SHP77 treated with DMSO at 0.1 percent for 48 hours (cell line): ENCODE measurements at regions not wholly inside any gene's neighbourhood (a gene's known extent, or its start where the extent isn't known, plus 50 kb on each side); places are given as distances from the start of the nearest gene placed in this dataset.

ENCODE experiments used
- DNase-seq: peaks from one replicate; lab custom pipeline; 2025; lab: John Stamatoyannopoulos, UW

DNA sequence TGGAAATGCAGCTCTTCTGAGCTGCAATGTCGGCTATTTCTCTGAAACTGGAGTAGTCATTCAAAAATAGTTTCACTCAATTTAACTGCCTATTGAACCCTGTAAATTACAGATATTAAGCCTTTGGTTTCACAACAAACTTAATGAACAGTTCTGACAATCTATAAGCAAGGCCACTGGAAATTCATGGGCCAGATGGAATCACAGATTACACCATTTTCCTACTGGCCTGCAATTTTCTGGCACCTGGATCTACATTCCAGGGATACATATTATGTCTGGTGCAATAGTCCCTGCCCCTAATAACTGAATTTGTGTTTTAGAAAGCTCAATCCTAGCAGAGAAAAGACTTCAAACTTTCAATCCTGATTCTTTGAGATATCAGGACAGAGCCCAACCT lies 551.7 kb downstream of the RNF144A start:
- DNase-seq: no peak

DNA sequence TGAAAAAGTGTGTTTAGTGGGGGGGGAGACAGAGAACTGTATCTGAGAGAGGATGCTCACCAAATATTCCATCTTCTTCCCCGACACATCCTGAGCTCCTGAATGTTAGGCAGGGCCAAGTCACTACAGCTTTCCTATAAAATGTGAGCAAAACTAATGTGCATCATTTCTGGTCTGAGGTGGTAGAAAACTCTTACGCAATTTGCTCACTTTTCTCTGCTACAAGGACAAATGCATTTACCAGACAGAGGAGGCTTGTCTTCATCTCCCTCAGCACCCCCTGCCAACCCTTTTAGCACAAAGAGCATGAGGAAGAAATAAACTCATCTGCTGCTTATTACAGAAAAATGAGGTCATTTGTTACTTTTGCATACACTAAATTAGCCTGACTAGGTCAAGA lies 554.0 kb downstream of the RNF144A start:
- no peak for DNase-seq

DNA sequence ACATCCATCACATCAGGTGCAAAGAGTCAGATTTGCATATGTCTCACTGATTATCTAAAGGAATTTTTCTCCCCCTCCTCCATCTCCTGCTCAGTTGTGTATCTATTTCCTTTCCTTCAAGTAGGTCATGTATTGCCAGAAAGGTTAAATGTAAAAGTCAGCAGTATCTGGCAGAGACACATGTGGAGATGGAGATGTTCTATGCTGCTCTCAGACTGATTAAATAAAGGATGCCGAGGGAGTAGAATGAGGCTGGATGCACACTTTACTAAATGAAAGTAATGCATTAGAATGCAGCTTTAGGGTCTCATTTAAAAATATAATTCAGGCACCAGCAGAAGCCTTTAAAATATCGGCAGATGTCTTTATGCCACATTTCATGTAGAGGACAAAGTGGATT lies 555.3 kb downstream of the RNF144A start:
- no peak for DNase-seq

DNA sequence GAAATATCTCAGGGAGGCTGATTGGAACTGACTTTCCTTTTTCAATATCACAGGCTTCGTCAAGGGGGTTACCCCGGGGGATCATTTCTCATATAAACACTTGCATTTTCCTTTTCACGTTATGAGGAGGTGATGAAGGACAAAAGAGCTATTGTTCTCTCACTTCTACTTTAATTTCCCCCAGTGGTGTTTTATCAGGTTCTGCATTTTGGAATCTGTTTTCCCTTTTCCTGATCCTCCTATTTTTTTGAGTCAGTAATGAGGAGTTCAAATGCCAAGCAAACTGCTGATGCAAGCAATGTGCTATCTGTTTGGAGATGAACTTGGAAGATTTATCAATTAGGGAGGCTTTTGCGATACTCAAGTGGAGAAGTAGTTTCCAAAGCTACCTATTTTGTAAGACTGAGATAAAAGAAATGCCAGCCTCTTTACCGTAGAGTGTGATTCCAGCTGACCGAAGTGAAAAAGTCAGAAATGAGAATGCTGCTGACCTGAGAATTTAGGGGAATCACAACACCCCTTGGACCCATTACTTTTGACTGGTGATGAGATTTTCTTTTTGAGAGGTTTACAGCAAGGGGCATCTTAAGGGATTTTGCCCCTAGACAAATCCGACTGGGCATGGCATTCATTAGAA lies 556.0 kb downstream of the RNF144A start:
- no peak for DNase-seq

DNA sequence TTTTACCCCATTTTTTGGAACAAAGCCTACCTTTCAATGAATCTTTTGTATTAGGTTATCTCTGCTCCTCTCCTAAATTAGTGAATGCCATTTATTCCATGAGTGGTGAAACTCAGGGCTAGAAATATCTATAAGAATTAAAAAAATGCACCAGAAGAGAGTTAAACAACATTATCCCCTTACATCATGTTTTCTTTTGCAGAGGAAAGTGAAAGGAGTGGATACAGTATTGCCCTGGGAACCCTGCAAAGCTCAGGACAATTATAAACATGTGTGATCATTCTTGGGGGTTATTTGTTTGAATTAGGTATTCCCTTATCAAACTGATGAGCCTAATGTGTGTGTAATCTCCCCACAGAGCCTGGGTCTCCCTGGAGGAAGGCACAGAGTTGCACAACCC lies 559.2 kb downstream of the RNF144A start:
- no peak for DNase-seq

DNA sequence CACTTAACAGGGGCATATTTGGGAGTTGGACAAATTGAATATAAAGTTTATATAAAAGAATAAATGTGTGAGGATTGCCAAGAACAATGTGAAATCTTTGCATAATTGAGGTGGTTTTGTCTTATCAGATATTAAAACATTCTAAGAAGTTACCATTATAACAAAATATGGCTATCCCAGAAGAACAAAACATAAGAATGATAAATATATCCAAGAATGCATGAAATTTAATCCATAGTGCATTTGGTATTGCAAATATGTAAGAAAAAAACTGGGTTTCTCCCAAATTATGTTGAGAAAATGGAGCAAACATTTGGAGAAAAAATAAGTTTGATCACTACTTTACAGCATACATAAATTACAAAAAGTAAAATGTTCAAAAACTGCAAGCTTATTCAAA lies 562.4 kb downstream of the RNF144A start:
- DNase-seq: no peak

DNA sequence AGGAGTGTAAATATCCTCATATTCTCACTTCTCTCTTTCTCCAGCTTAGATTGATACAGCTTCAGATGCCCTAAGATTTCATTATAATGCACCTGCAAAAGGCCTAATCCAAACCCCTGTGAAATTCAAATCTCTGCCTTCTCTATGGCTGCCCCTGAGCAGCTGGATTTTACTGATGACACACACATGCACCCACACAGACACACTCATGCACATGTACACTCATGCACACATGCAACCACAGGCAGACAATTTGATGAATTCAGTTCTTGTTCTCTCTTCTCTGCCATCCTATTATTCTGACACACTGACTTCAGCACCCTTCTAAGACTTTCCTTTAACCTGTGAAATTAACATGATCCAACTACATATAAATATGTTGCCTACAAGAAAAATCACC lies 563.2 kb downstream of the RNF144A start:
- DNase-seq: no peak

DNA sequence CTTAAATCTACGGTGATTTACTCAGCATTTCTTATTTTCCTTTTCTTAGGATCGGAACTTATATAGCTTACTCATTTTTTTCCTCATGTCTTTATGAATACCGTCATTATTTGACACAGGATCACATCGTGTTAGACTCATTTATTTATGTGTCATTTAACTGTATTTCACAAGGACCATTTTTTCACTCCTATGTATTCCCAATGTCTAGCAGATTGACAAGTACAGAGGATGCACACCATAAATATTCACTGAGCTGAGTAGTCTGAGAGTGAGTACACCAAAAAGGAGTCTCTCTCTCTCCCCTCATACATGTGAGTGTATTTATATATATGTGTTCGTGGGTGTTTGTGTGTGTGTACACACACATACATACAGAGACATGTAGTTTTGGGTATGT lies 573.5 kb downstream of the RNF144A start:
- no peak for DNase-seq

DNA sequence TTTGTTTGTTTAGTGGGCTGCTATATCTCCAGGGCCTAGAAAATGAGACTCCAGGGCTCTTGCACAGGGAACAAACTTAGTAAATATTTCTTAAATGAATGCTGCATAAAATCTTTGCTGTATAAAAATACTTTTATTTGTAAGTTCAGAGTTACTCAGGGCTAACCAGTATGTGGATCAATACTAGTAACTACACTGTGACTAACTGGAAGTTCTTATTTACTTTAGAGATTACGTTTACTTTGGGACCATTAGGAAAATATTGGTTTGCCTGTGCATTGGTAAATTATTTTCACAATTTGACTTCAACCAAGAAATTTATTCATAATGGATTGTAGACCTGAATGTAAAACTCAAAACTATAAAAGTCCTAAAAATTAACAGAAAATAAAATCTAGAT lies 575.5 kb downstream of the RNF144A start:
- DNase-seq: no peak

DNA sequence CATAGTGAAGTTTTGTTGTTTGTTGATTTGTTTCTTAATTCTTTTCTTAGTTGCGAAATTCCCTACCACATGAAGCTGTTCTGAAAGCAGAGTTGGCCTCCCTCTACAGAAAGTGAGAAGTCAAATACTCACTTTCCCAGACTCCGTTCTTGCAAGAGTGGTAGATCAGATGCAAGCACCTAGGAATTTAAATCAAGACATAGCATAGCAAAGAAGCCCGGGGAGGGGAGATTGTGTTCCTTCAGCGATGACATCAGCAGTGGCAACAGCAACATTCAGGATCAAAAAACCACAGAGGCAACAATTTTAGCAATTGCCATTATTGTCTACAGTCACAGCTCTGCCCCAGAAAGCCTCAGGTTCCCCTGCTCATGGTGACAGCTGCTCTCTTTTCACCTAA lies 580.0 kb downstream of the RNF144A start:
- DNase-seq: no peak

DNA sequence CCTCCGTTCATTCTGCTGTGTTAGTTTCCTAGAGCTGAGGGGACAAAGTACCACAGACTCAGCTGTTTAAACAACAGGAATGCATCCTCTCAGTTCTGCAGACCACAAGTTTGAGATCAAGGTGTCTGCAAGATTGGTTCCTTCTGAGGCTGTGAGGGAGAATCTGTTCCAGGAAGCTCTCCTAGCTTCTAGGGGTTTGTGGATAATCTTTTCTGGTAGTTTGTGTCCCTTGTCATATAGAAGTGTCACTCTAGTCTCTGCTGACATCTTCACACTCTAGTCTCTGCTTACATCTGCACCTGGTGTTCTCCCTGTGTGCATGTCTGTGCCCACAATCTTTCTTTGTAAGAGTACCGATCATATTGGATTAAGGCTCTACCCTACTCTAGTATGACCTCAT lies 581.8 kb downstream of the RNF144A start:
- no peak for DNase-seq

DNA sequence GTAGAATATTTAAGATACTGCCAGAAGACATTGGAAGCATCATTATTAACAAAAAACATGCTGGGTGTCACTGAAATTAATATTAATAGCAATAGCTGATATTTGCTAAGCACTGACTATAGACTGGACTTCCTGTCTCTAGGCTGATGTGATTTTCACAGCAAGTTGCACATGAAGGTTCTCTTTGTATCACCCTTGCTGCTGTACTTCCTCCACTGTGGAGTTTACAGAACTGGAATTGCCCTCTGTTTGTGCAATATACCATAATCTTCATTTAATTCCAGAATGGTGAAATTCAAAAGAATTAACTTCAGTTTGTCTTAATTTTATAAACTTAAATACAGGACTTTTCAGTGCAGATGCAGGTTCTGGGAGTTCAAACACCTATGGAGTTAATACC lies 585.1 kb downstream of the RNF144A start:
- no peak for DNase-seq

DNA sequence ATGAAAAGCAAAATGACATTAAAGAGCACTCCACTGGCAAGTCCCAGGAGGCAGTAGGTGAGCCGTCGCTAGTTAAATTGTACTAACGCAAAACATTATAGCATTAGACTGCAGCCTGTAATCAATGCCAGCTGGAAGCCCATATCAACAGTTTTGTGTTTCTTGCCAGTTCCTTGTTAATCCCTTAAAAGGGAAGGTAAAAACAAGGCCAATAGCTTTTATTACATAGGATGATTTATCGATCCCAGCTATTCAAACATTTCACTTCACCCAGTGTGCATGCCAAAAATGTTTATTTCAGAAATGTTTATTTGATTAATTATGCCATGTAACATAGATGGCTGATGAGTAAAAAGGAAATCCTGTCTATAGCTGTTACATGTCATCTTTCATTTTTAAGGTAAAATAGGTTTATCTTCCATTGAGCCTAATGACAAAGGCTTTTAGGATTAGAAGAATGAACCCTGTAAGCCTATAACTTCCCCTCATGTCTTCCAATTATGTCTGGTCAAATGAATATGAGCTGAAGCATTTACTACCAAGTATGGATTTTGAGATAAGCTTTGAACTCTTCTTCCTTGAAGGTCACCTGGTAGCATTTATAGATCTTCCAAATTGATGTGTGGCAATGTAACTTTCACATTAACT lies 591.2 kb downstream of the RNF144A start:
- no peak for DNase-seq

DNA sequence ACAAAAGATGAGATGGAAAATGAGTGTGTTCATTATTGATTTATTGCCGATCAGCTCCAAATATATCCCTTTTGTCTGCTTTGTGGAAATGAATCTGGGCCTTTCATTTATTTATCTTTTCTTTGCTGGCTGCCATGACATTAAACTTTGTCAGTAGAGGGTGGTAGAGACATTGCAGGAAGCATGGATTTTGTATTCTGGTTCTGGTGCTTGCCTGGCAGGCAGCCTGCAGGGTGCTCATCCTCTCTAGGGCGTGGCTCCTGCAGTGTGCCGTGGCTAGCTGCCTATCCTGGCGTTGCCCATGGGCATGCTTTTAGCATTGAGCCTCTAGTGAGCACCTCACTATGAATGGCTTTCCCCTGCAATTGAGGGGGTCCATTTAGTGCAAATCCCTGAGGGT lies 593.1 kb downstream of the RNF144A start:
- DNase-seq: no peak

DNA sequence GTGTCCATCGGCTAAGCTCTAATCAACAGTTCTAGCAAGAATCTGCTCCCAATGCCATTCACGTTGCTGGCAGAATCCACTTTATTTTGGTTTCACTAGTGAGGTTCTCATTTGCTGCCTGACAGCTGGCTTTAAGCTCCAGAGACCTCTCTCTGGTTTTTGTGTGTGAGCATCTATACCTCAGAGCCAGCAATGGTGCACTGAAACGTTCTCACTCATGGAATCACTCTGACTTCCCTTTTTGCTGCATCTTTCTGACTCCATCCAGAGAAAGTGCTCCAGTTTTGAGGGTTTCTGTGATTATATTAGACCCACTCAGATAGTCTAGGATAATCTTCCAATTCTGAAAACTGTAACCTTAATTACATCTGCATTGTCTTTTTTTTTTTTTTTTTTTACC lies 596.6 kb downstream of the RNF144A start:
- DNase-seq: no peak

DNA sequence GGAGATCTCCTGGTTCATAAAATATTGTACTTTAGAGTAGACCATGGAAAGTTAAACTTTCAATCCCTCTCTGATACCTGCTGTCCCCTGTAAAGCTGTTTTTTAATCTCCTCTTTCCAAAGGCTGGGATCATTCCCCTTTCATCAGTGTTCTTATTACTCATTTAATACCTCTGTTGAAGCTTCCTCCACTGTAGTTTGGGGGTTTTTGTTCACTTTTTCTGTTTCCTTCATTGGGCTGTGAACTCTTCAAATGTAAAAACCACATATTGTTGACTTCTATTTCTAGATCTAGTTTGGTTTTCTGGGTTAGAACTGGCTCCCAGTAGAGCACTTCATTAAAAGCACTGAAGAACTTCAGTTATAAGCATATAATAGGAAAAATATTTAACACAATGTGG lies 598.1 kb downstream of the RNF144A start:
- DNase-seq: no peak

DNA sequence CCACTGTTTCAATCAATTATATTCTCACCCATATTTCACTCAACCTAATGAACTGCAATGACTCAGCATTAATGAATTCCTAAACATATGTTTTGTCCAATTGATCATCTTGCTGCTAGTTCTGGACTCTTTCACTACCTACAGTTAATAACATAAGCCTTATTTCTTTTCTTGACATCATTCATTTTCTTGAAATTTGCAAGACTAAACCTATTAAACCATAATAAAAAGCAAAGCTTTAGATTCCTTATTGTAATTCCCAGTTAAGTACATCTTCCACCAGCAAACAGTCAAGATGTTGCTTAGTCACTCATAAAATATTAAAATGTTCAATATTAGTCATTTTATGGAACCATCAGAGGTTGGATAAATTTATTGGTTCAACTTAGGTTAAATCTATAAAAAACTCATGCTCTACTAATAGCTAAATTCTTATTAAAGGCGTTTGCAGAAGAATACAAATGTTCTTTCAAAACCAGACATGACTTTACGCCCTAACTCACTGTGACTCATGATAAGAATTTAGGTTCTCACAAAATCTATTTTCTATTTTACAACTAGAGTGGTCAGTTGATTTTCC lies 599.4 kb downstream of the RNF144A start:
- DNase-seq: no peak

DNA sequence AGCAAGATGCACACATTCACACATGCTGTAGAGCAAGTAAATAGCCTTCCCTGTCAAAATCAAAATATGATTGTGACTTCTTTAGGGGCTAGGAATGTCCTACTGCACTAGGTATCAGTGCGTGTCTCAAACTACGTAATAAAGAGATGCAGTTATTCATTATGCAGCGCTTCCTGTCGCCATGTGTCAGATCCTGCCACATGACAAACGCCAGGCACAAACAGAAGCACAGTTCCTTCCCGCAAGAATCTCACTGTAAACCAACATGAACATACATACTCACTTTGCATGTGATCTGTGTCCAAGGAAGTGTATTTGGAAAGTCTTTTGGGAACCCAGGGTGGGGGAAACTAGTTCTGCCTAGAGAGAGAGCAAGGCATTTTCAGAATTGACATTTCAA lies 599.9 kb downstream of the RNF144A start:
- DNase-seq: no peak

DNA sequence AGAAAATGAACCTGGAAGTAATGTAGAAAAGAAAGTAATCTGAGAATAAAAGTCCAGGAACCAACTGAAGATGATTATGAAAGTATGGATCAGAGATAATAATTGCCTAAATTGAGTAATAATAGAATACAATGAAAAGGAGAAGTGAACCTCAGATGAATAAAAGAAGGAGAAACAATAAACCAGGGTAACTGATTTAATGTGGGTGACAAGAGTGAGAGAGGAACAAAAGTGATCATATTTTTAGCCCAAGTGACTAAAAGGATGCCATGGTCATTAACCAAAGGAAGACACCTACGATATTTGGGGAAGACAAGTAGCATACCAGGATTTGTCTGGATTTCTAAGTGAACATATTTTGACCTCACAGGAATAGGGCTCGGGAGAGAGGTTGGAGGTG lies 600.6 kb downstream of the RNF144A start:
- DNase-seq: no peak

DNA sequence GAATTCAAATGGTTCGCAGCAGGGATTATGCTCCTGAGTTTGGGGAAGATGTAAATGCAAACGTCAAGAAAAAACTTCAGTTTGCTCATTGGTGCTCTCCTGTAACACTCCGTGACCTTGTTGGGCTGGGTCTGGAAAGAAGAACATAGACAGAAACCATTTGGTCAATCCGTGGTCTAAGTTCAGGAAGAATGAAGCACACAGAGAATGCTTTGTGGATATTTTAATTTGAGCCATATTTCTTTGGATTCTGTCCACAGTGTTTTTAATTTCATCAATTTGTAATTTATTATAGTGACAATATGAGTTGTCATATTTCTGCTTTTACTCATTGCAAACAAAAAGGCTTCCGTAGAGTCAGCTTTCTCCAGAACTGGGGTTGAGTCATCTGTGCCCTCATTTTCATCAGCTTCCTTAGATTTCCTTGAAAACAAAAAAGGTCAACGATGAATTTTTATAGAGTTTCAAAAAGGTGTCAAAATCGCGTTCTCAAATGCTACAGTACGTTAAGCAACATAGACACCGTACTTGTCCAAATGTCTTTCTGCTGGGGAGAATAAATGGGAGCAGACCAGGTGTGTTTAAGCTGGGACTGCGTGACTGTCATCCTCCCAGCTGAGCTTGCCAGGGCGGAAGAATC lies 606.4 kb downstream of the RNF144A start:
- no peak for DNase-seq

DNA sequence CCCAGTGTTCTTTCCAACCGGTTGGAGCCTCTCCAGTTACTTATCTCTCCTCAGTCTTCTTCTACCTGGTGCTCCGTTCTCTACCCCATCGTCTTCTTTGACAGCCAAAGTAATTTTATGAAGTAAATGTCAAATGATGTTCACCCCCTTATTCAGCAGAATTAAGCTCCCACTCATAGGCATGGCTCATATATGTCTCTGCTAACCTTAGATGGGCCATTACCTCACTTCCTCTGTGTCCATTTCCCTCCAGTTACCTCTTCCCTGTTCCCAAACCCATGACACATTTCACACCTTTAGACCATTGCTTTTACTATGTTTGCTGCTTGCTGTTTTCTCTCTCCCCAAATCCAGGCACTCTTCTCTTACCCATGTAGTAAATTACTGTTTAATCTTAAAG lies 607.0 kb downstream of the RNF144A start:
- DNase-seq: no peak

DNA sequence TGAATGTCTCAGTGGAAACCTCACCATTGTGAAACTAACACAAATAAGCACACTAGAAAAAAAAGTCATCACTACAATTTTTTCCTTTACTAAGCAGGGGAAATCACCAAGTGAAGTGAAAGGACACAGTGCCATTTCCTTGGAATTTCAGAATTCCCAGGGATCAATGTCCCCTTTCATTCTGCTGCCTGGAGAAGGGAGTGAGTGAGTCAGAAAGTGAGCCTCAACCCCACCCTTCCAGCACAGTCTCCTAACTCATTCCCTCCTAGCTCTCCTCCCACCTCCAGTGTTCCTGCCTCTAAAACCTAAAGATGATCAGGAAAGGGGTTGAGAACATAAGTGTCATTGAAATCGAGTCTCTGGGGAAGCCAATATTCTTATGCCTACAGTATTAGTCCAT lies 608.5 kb downstream of the RNF144A start:
- DNase-seq: no peak

DNA sequence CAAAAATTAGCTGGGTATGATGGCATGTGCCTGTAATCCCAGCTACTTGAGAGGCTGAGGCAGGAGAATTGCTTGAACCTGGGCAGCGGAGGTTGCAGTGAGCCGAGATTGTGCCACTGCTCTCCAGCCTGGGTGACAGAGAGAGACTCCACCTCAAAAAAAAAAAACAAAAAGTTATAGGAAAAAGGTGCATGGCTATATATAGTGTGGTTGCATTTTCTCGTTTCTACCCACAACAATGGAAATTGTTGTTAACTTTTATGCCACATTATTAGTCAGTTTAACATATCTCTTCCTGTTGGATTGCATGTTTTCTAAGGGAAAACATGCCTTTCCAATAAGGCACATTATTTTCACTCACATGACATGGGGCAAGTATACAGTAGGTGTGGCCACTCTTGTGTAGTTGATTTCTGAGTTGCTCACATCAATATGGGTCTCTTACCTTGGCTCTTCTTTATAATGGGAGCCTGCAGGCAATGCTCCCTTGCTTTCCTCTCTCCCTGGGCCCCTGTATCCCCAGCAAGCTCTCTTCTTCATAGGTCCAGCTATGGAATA lies 610.0 kb downstream of the RNF144A start:
- no peak for DNase-seq
